GM21360 (cell line): ENCODE measurements at regions not wholly inside any gene's neighbourhood (a gene's known extent, or its start where the extent isn't known, plus 50 kb on each side); places are given as distances from the start of the nearest gene placed in this dataset.
A peak's percentile ranks its signal among the peaks of the same experiment; 100 is the strongest.

ENCODE experiments used
- ATAC-seq: cut with Tn5 transposase; IDR thresholded peaks from one replicate; pipeline ENCODE4 v1.9.1; 2021; ENCODE audit warnings: mild to moderate bottlenecking, moderate library complexity; ENCODE audit not compliant: unreplicated experiment

DNA sequence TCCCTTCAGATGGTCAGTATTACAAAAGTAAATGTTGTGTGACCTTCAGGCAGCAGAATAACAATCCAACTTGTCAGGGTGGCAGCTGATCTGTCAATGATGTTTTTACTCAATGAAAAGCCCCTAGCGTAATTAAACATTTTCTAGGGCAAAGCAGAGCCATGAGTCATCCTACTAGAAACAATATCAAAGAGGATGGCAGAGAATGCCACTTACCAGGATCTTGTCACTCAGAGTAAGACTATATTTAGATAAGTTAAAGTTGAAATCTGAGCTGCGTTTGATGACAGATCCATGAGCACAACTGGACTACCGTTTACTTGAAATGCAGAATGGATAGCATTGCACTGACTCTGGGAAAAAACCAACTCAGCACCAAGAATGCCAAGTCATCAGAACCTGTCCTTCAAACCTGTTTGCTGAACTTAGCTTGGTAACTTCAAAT is 612.6 kb upstream of the ACVR2A start:
- no peak for ATAC-seq

DNA sequence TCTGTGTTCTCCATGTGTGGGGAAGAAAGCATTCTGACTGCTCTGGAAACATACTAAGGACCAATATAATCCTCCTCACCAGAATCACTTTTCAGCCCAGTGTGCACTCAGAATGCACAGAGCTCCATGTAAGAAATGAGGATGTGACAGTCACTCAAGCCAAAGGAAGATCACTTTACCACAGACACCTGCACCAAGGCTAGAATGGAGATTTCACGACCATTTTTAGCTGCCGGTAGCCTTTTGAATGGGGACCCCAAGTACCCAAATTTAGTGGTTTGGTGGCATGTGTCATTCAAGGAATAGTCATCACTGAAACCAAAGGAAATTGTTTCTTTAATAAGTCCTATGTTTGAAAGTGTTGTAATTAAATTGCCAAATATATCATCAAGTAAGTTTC is 613.2 kb upstream of the ACVR2A start:
- peak; percentile 77 for ATAC-seq

DNA sequence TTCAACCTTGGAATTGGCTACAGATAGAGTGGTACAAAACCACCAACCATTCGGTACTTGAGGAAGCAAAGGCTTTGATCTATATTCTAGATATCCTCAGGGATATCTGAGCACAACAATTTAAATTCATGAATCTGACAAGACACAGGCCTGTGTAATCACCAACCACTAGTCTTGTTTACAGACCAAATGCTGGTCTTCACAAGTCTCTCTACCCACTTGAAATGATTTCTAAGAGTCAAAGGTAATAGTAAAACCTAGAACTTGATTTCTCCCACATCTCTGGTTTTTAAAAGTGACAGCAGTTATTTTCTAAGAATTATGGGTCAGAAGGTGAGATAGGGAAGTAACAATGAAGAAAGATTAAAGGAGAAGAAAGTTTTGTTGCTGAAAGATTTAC is 613.7 kb upstream of the ACVR2A start:
- ATAC-seq: no peak

DNA sequence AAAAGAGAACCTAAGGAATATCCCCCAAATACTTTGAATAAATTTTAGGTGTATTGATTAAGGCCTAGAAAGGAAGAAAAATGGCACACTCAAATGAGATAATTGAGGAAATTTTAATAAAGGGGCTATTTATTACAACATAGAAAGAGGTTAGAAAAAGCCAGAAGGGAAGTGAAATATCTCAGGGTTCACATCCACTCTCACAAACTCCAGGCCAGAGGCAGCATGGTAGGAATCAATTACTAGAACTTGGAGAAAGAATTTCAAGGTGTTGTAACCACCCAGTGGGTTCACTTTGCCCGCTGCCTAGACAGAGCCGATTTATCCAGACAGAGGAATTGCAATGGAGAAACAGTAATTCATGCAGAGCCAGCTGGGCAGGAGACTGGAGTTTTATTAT is 617.5 kb upstream of the ACVR2A start:
- no peak for ATAC-seq

DNA sequence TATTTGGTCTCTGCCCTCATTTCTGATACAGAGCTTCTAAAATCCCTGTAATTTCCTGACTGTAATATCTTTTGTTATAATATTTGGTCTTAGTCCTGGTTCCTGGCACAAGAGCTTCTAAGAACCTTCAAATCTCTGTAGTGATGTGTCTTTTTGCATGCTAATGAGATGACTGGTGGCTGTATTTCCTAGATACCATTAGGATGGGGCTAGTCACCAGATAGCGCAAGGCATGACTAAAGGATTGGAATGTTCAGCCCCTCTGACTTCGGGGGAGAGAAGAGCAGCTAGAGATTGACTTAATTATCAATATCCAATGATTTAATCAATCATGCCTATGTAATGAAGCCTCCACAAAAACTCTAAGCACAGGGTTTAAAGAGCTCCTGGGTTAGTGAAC is 620.8 kb upstream of the ACVR2A start:
- ATAC-seq: no peak

DNA sequence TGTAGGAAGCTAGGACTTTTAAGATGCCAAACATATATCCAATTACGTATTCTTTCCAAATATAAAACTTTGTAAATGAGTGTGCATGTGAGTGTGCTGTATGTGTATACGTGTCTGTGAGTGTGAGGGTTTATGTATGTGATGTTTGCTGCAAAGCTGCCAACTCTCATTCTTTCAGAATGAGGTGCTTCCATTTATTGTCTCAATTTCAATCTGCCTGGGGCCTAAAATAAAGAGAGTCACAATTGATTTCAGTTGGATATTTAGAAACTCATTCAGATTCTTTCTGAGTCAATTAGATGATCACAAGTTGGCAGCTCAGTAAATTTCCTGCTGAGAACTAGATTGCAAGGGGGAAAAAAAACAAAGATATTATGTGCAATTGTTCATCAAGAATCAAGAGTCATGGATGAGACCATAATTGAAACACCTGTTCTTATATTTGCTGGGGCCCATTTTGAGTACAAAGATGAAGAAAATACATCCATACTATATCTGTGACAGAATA is 621.2 kb upstream of the ACVR2A start:
- no peak for ATAC-seq

DNA sequence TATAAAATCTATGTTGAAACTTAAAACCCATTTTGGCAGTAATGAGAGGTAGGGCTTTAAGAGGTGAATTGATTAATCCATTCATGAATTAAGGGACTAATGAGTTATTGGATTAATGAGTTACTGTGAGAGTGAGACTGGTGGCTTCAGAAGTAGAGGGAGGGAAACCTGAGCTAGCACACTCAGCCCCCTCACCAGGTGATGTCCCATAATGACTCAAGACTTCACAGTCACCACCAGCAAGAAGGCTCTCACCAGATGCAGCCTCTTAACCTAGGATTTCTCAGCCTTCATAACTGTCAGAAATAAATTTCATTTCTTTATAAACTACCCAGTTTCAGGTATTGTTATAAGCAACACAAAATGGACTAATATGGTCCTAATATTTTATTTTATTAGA is 621.7 kb upstream of the ACVR2A start:
- ATAC-seq: peak; percentile 64

DNA sequence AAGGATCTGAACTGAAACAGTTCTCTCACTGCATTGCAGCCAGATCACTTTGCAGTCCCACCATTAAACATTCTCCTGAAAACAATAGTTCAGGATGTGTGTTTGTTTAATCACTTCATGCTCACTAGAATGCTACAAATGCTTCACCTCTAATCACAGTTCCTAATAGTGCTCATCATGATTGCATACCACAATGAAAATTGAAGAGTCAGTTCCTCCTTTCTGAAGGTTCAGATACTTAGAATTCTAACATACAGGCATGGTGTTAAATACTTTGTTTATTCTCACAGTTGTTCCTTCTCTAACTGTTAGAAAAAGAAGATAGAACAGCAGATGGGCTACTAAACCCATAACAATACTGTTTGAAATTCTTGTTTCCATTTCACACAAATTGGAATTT is 622.3 kb upstream of the ACVR2A start:
- ATAC-seq: no peak

DNA sequence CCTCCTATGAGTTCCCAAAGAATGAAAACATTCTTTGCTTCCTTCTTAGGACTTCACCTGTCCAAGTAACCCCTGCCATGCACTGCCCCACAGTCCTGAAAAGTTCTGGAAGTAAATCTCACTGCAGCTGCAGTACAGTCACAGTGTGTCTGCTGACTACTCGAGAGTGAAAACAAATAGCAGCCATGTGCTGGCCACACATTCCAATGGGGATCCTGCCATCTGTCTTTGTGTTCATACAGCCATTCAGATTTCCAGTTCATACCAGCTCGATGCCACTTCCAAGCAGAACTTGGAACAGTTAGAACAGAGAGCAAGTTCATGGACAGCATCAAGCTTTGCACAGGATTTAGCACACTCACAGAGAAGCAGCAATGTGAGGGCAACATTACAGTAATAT is 629.9 kb upstream of the ACVR2A start:
- no peak for ATAC-seq

DNA sequence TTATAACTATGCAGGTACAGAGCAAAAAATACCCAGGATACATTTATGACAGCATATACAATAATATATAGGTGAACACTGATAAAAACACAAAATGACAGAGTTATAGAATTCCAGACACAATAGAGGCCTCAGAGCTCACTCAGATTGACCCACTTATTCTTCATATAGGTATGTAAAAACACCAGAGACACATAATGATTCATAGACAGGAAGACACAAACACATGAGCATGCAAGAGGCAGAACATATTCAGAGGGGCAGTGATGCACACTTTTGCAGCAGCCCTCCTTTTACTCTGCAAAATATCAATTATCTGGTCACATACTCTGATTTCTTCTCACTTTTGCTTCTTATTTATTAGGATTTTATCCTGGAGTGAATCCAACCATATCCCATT is 633.3 kb upstream of the ACVR2A start:
- ATAC-seq: no peak

DNA sequence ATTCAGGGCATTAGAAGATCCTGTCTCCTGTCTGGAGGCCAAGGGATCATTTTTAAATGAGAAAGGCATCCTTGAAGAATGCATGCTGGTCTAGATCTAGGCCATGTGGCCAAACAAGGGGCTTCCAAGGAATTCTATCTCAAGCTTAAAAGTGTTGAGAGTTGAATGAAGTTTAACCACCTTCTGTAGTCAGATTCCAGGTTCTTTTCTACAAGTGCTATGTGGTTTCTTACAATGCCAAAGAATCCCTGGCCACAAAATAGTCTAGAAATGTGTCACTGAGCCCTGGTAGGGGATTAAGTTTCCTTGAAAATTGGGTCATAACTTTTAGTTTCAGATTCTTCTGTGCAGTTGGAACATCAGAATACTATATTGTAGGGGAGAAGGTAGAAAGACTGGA is 640.7 kb upstream of the ACVR2A start:
- ATAC-seq: no peak

DNA sequence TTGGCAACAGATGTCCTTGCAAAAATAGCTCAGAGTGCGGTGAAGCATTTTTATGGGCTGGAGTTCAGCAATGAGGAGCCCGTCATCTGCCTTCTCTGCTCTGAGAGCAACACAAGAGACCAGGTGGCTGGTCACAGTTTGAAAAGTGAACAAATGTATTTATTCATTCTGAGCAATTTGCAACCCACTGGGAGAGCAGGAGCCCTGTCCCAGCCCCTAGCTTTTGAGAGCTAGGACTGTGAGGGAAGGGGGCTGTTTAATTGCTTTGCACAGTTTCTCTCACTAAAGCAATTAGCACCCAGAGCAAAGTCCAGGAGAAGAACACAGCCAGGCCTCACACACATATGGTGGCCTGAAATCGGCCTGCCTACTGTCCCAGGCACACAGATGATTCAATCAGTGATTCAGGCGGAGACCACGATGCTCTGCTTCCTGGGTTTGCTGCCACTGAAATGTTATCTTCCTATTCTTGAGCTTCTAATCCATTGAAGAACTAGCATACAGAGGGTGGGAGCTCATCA is 646.1 kb upstream of the ACVR2A start:
- ATAC-seq: no peak

DNA sequence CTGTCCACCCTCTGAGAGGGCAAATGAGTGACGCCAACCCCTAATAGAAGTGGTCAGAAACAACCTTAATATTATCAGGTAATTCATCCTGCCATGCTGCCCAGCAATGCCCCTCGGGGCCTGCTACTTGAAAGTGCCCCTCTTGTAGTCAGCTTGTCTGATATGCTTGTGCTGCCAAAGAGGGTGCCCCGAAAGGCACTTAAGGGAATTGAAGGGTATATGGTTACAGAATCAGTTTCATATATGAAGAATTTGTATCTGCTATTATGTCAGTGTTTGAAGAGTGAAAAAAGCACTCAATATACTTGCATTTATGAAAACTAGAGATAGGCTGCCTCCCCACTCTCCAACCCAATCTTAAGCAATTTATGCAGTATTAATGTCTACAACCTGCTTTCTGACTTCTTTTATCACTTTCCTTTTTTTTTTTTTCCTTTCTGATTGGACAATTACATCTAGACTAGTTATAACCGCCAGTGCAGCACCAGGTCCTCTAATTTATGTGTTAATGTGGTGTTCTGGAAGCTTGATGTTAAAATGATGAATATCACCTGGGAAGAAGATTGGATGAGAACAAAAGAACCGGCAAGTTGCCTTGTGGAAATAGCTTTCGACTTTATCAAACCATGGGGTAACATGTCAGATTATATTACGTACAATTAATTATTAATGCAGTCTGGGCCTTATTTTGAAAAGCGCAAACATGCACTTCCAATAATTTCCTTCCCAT is 646.9 kb upstream of the ACVR2A start:
- ATAC-seq: no peak

DNA sequence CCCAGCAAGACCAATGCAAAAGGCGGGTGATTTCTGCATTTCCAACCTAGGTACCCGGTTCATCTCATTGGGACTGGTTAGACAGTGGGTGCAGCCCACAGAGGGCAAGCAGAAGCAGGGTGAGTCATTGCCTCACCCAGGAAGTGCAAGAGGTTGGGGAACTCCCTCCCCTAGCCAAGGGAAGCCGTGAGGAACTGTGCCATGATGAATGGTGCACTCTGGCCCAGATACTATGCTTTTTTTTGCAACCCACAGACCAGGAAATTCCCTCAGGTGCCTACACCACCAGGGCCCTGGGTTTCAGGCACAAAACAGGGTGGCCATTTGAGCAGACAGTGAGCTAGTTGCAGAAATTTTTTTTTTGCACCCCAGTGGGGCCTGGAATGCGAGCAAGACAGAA is 662.6 kb upstream of the ACVR2A start:
- peak; percentile 69 for ATAC-seq

DNA sequence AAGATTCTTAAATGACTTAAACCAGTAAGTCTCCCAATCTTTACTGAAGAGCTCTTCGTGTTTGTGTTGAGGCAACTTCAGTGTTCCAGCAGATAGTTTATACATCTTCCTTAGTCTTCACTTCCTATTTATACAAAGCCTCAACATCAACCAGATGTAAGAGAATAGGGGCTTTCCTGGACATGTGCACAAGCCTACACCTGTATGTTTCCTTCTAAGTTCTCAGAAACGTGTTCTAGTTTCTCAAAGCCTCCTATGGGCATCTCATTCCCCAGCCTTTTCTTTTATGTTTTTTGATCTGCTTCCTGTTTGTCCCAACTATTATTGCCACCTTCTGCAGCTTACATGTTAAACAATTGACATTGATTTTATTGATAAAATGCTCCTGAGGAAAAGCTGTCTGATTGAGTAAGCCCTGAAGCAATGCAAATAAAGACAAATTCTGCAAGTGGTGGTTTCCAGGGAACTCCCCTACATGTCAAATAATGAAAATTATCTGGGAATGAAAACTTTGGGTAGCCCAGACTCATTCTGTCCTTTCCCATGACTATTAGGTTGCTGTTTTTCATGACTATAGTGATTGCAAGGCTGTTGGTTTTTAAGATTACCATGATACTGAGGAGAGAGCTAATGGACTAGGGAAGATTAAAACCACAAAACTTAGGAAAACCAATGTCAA is 663.3 kb upstream of the ACVR2A start:
- ATAC-seq: peak; percentile 74

DNA sequence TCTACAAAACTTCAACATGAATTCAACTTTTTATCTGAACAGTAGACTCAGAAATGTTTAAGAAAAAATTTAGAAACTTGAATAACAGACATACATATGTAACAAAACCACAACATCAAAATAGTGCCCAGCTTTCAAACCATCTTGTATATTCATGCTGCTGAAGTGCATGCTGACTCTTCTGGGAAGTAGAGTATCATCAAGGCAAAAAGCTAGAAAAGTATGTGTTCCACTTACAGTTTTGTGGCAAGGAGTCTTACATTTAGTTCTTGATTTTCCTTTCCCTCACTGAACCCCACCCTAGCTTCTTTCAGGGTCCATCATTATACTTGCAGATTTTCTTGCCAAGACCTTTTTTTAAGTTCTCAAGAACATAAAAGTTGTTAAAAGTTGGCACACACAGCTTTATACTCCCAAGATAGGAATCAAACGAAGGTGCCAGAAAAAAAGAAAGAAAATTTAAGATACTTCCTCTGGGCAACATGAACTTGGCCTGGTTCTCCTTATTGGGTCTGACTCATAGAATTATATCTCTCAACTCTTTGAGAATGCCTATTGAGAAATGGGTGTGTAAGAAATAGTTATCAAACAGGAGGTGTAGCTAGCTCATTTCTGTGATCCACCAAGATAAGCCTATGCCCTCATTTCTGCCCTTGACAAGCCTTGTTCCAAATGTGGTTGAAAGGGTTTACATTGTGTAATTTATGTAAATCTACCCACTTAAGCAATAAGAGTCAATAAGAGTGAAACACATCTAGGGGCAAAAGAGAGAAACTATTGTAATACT is 667.6 kb upstream of the ACVR2A start:
- ATAC-seq: no peak

DNA sequence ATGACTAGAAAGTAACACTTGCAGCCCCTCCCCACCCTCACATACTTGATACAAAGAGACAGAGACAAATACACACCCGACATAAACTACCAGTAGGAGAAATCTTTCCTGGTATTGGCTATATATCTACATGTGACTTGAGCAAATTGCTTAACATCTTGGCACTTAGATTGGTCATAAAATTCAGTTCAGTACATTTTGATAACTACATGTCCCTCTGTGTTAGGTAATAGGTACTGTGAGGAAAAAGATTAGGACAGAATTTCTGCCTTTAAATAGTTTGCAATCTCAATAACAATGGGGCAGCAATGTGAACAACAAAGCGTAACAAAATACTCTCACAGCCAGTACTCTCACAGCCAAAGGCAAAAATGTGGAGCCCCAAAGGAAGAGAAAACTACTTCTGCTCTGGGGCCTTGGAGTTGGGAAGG is 670.0 kb upstream of the ACVR2A start:
- no peak for ATAC-seq

DNA sequence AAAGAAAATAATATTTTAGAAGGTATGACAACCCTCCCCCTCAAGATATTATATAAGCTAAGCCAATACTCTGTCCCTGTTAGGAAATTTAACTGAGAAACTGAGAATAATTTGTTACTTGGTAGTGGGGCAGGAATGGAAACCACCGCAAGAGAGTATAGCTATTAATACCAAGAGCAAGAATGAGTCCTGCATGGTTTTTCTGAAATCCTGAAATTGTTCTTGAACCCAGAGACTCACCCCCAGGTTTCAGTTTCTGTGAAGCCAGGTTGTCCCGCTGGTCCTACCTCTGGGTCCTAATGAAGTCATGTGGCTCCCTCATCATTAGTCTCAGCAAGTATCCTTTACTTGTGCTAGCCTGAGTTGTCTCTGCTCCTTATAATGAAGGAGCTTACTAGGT is 671.0 kb upstream of the ACVR2A start:
- no peak for ATAC-seq

DNA sequence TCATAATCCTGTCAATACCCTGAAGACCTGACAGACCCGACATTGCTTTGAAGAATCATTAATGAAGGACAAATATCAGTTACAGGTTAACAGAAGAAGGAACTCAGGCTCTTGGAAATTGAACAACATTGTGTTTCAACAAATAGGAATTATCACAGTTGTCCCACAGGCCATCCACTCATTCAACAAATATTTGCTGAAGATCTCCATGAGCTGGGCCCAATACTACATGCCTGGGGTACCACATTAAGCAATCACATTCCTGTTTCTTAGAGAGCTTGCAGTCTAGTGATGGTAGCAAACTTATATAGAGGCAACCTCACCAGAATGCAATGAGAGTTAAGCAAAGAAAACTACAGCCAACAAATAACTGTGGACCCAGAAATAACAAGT is 671.6 kb upstream of the ACVR2A start:
- ATAC-seq: no peak

DNA sequence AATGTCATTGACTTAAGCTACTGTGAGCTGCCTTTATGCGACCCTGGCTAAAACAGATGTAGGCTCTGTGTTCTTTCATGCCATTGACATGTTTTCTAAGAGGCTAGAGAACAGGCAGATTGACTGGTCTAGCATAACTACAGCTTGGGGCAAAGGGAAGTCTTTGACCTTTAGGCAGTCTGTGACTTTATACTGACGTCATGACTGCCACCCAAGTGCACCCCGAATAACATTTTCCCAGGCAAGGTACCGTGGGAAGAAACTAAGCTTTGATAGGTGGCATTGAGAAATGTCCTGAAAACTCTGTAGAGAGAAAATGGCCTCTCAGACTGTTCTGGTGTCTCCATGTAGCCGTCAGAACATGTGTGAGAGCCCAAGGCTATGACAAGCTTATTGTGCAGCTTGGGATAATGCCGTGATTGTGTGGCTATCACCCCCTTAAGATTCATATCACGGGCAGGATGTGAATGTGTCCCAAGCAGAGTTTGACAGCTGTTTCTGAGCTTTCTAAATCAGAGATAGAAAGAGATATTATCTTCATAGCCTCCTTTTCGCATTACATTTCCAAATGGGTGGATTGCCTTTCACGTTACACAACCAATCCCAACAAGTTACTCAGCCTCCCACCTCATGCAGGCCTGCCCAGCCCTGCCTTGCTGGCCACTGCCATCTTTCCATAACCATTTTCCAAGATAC is 672.2 kb upstream of the ACVR2A start:
- ATAC-seq: no peak

DNA sequence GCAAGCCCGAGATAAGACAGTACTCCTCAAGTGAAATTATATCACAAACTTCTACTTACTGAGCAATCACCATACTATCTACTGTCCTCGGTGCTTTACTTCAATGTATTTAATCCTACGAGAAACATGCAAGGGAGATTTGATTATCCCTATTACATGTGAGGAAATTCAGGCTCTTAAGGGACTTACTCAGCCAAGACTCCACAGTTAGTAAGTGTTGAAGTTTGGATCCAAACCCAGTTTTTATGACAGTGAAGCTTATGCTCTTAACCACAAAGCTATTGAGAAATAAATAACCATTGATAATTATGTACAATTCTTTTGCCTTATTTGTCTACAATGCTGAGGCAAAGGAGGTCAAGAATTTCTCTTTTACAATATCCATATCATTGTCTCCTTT is 672.9 kb upstream of the ACVR2A start:
- ATAC-seq: no peak
